IMR-90 (cell line): ENCODE measurements at regions not wholly inside any gene's neighbourhood (a gene's known extent, or its start where the extent isn't known, plus 50 kb on each side); places are given as distances from the start of the nearest gene placed in this dataset.

Experiments used
- ATAC-seq: fragments of 200-7000 bp; cut with Tn5 transposase; 2 replicates; pipeline ENCODE4 v1.9.1; 2020; ENCODE audit warnings: low read depth, mild to moderate bottlenecking, moderate library complexity
- BruUV-seq: library from RNA; stranded (reverse); fragments of 400-500 nt; replicated peaks from 2 replicates; lab custom pipeline; 2021; lab: Mats Ljungman, UMichigan
- CTCF ChIA-PET: fragments of 300-600 bp; formaldehyde crosslinking; extraction: SDS; loops from one replicate; lab custom pipeline; 2021; ENCODE audit warnings: antibody characterized with exemption; lab: Yijun Ruan, JAX
- POLR2A ChIA-PET: fragments of 300-600 bp; sonication (Branson Sonifier 250); formaldehyde crosslinking; loops from one replicate; lab custom pipeline; 2022; ENCODE audit warnings: antibody characterized with exemption; ENCODE audit not compliant: unreplicated experiment; lab: Charles Lee
- DNase-seq: peaks from one replicate; pipeline ENCODE4 v3.0.0; 2013
- H2AFZ ChIP-seq: replicated peaks from 2 replicates; pipeline ENCODE3; 2013; ENCODE audit warnings: low read length, mild to moderate bottlenecking; ENCODE audit not compliant: poor library complexity
- H2AK5ac ChIP-seq: 2 replicates; pipeline ENCODE4 v1.6.1; 2013; ENCODE audit warnings: low read depth, low read length, inconsistent platforms
- H2AK9ac ChIP-seq: replicated peaks from 2 replicates; pipeline ENCODE3; 2013; ENCODE audit warnings: mild to moderate bottlenecking, low read depth, low read length, moderate library complexity; ENCODE audit not compliant: poor library complexity
- H2BK120ac ChIP-seq: 2 replicates; pipeline ENCODE4 v1.6.1; 2013; ENCODE audit warnings: low read depth, low read length, inconsistent platforms
- H2BK15ac ChIP-seq: 3 replicates; pipeline ENCODE4 v1.6.1; 2013; ENCODE audit warnings: low read depth, low read length, inconsistent platforms
- H2BK20ac ChIP-seq: 2 replicates; pipeline ENCODE4 v1.6.1; 2013; ENCODE audit warnings: low read depth, mild to moderate bottlenecking, inconsistent platforms, low read length, moderate library complexity
- H2BK5ac ChIP-seq: 2 replicates; pipeline ENCODE4 v1.6.1; 2013; ENCODE audit warnings: mild to moderate bottlenecking, low read depth, low read length, inconsistent platforms; ENCODE audit not compliant: poor library complexity, severe bottlenecking
- H3K14ac ChIP-seq: replicated peaks from 2 replicates; pipeline ENCODE4 v1.6.1; 2013; ENCODE audit warnings: low read depth, low read length, inconsistent platforms
- H3K18ac ChIP-seq: 2 replicates; pipeline ENCODE4 v1.6.1; 2013; ENCODE audit warnings: low read depth, low read length, control low read depth
- H3K23ac ChIP-seq: 2 replicates; pipeline ENCODE4 v1.6.1; 2013; ENCODE audit warnings: low read depth, low read length, inconsistent platforms
- H3K27ac ChIP-seq: 2 replicates; pipeline ENCODE4 v1.5.1; 2013; ENCODE audit warnings: mild to moderate bottlenecking, control low read depth, low read length; ENCODE audit not compliant: insufficient read depth
- H3K27me3 ChIP-seq: 2 replicates; pipeline ENCODE4 v1.6.1; 2013; ENCODE audit warnings: low read length; ENCODE audit not compliant: control insufficient read depth, insufficient read depth
- H3K36me3 ChIP-seq: 2 replicates; pipeline ENCODE4 v1.6.1; 2013; ENCODE audit warnings: low read length, mixed read lengths; ENCODE audit not compliant: control insufficient read depth, insufficient read depth
- H3K4ac ChIP-seq: 2 replicates; pipeline ENCODE4 v1.6.1; 2013; ENCODE audit warnings: low read depth, low read length, inconsistent platforms
- H3K4me1 ChIP-seq: 2 replicates; pipeline ENCODE4 v1.6.1; 2013; ENCODE audit warnings: low read length, mixed read lengths; ENCODE audit not compliant: control insufficient read depth, insufficient read depth
- H3K4me2 ChIP-seq: 2 replicates; pipeline ENCODE4 v1.6.1; 2013; ENCODE audit warnings: low read depth, mild to moderate bottlenecking, control low read depth, low read length, moderate library complexity
- H3K4me3 ChIP-seq: 2 replicates; pipeline ENCODE4 v1.5.1; 2013; ENCODE audit warnings: low read depth, mild to moderate bottlenecking, control low read depth, low read length, moderate library complexity; ENCODE audit not compliant: insufficient read depth
- H3K56ac ChIP-seq: 2 replicates; pipeline ENCODE4 v1.6.1; 2013; ENCODE audit warnings: low read length, inconsistent platforms; ENCODE audit not compliant: insufficient read depth; ENCODE audit errors: extremely low read depth
- H3K79me1 ChIP-seq, 2 experiments: 2 replicates each; pipeline ENCODE4 v1.6.1; 2013; ENCODE audit warnings: low read length in 2 of 2, inconsistent platforms in 1 of 2, low read depth in 1 of 2
- H3K9ac ChIP-seq: 2 replicates; pipeline ENCODE4 v1.6.1; 2013; ENCODE audit warnings: low read depth, low read length, control low read depth
- H3K9me1 ChIP-seq: 2 replicates; pipeline ENCODE4 v1.6.1; 2013; ENCODE audit warnings: low read length, inconsistent platforms; ENCODE audit not compliant: insufficient read depth
- H3K9me3 ChIP-seq: 2 replicates; pipeline ENCODE4 v1.6.1; 2013; ENCODE audit warnings: low read length; ENCODE audit not compliant: control insufficient read depth, insufficient read depth
- H4K20me1 ChIP-seq: 2 replicates; pipeline ENCODE4 v1.6.1; 2013; ENCODE audit warnings: low read length, inconsistent platforms; ENCODE audit not compliant: insufficient read depth
- H4K5ac ChIP-seq: 2 replicates; pipeline ENCODE4 v1.6.1; 2013; ENCODE audit warnings: mild to moderate bottlenecking, low read depth, low read length, control low read depth
- H4K8ac ChIP-seq, 2 experiments: 2 replicates each; pipeline ENCODE4 v1.6.1; 2013; ENCODE audit warnings: low read depth in 2 of 2, low read length in 2 of 2, control low read depth in 1 of 2, inconsistent platforms in 1 of 2
- H4K91ac ChIP-seq: 2 replicates; pipeline ENCODE4 v1.6.1; 2013; ENCODE audit warnings: low read depth, low read length, inconsistent platforms; ENCODE audit not compliant: insufficient read depth
- CHD1 ChIP-seq: IDR thresholded peaks from 2 replicates; pipeline ENCODE4 v1.6.1; 2012; ENCODE audit warnings: low read depth, low read length, improper control_type of control experiment
- FOS ChIP-seq: fragments of 150-350 bp; IDR thresholded peaks from 2 replicates; pipeline ENCODE4 v1.6.1; 2016; ENCODE audit warnings: low read depth, low read length
- MAFK ChIP-seq: IDR thresholded peaks from 2 replicates; pipeline ENCODE4 v1.6.1; 2012; ENCODE audit warnings: low read depth, low read length, improper control_type of control experiment
- NFE2L2 ChIP-seq: fragments of 150-350 bp; IDR thresholded peaks from 2 replicates; pipeline ENCODE4 v1.6.1; 2016; ENCODE audit warnings: low read depth, mild to moderate bottlenecking, low read length
- POLR2A ChIP-seq: IDR thresholded peaks from 2 replicates; pipeline ENCODE4 v1.6.1; 2012; ENCODE audit warnings: mild to moderate bottlenecking, low read depth, low read length
- RAD21 ChIP-seq: IDR thresholded peaks from 2 replicates; pipeline ENCODE4 v1.6.1; 2012; ENCODE audit warnings: low read length, improper control_type of control experiment
- RFX5 ChIP-seq: IDR thresholded peaks from 2 replicates; pipeline ENCODE4 v1.8.0; 2012; ENCODE audit warnings: low read depth, mild to moderate bottlenecking, low read length, moderate library complexity
- SMC3 ChIP-seq: fragments of 150-350 bp; IDR thresholded peaks from 2 replicates; pipeline ENCODE4 v1.6.1; 2016; ENCODE audit warnings: low read depth, mild to moderate bottlenecking, antibody characterized with exemption, low read length, moderate library complexity
- WGBS, 2 experiments: methylation state at CpG; one replicate each; pipeline versions ENCODE4 v1.1.5 to v1.1.7; 2013; ENCODE audit warnings: missing lambda C conversion rate in 2 of 2; ENCODE audit not compliant: insufficient read length in 1 of 2; ENCODE audit errors: extremely low coverage in 2 of 2; 5-methylcytosine and 5-hydroxymethylcytosine counted together
- dilution Hi-C: fragments of 300-500 bp; cut with HindIII; formaldehyde crosslinking; loops from one replicate; pipeline ENCODE4 v1.14.3; 2018; ENCODE audit warnings: low sequenced_read_pairs; ENCODE audit not compliant: unreplicated experiment
- in situ Hi-C: fragments of 300-500 bp; cut with MboI; formaldehyde crosslinking; loops from 3 replicates; pipeline ENCODE4 v1.14.3; 2019; ENCODE audit warnings: low sequenced_read_pairs, inconsistent platforms, mixed read lengths
- intact Hi-C: fragments of 100-400 bp; cut with micrococcal nuclease; formaldehyde crosslinking; loops from 2 replicates; pipeline ENCODE4 v1.10.0; 2022
- TF ChIP-seq, protein P1 (sequence below): fragments of 150-350 bp; IDR thresholded peaks from 2 replicates; pipeline ENCODE4 v1.6.1; 2017; ENCODE audit warnings: mild to moderate bottlenecking, antibody characterized with exemption, low read length, low read depth

GRCh38 chr1:187871177-187871845 is 1042.6 kb downstream of the PLA2G4A start:
- H3K27ac ChIP-seq, result no peak overlapping the region
- BruUV-seq, result no TSS peak
- H3K56ac ChIP-seq, result no peak overlapping the region
- H4K91ac ChIP-seq, result no peak overlapping the region
- H3K4ac ChIP-seq, result no peak overlapping the region
- TF ChIP-seq FOS, result no peak
- no peak for TF ChIP-seq POLR2A
- no peak for TF ChIP-seq NFE2L2
- no peak for TF ChIP-seq RAD21
- no peak for TF ChIP-seq MAFK
- no peak for TF ChIP-seq RFX5
- no peak for TF ChIP-seq CHD1
- TF ChIP-seq SMC3, result no peak
- TF ChIP-seq, protein P1, sequence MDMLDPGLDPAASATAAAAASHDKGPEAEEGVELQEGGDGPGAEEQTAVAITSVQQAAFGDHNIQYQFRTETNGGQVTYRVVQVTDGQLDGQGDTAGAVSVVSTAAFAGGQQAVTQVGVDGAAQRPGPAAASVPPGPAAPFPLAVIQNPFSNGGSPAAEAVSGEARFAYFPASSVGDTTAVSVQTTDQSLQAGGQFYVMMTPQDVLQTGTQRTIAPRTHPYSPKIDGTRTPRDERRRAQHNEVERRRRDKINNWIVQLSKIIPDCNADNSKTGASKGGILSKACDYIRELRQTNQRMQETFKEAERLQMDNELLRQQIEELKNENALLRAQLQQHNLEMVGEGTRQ, result no peak
- dilution Hi-C loops (no loop called here), in situ Hi-C loops (no loop called here), intact Hi-C loops (no loop called here)
- ChIA-PET CTCF (no interaction called here), POLR2A (no interaction called here)
- H4K5ac ChIP-seq, result no peak overlapping the region
- no peak overlapping the region for H3K18ac ChIP-seq
- H3K9me1 ChIP-seq, result no peaks in the 10 kb centered on the region
- no peaks in the 10 kb centered on the region for H3K4me1 ChIP-seq
- H4K8ac ChIP-seq, result no peak overlapping the region
- no peaks in the 10 kb centered on the region for H4K20me1 ChIP-seq
- no peak overlapping the region for H3K14ac ChIP-seq
- no peak overlapping the region for H3K4me3 ChIP-seq
- H2BK20ac ChIP-seq, result no peak overlapping the region
- no peaks in the 10 kb centered on the region for H3K79me1 ChIP-seq
- H3K27me3 ChIP-seq, result no peaks in the 10 kb centered on the region
- WGBS, 2 experiments, result no CpG with 5 or more reads among the region's 2 CpGs
- H3K9ac ChIP-seq, result no peak overlapping the region
- H3K23ac ChIP-seq, result no peak overlapping the region
- no peaks in the 10 kb centered on the region for H3K36me3 ChIP-seq
- no peak overlapping the region for H2BK120ac ChIP-seq
- H2AK5ac ChIP-seq, result no peak overlapping the region
- H2AK9ac ChIP-seq, result no peak overlapping the region
- no peak overlapping the region for H3K4me2 ChIP-seq
- H3K9me3 ChIP-seq, result no peaks in the 10 kb centered on the region
- no peak overlapping the region for H2BK5ac ChIP-seq
- DNase-seq (peak; percentile 4), ATAC-seq (no peak)
- no peak overlapping the region for H2AFZ ChIP-seq
- no peak overlapping the region for H2BK15ac ChIP-seq
